K562 (cell line): ENCODE measurements at regions not wholly inside any gene's neighbourhood (a gene's known extent, or its start where the extent isn't known, plus 50 kb on each side); places are given as distances from the start of the nearest gene placed in this dataset.

Experiments
- CSDE1 ChIP-seq, 2 experiments: fragments of 450-650 bp; IDR thresholded peaks; 2 replicates each; pipeline ENCODE4 v1.6.1; 2016; ENCODE audit warnings: mild to moderate bottlenecking in 1 of 2
- GTF2F1 ChIP-seq: IDR thresholded peaks from 2 replicates; pipeline ENCODE4 v1.6.1; 2011; ENCODE audit warnings: low read depth, low read length, improper control_type of control experiment
- L3MBTL2 ChIP-seq: fragments of 450-650 bp; IDR thresholded peaks from 2 replicates; pipeline ENCODE4 v1.6.1; 2016; ENCODE audit warnings: mild to moderate bottlenecking, moderate library complexity
- MAFF ChIP-seq: IDR thresholded peaks from 2 replicates; pipeline ENCODE4 v1.6.1; 2012; ENCODE audit warnings: low read length, improper control_type of control experiment
- MYC ChIP-seq, 2 experiments: fragments of 250-450 bp in 1 of 2; sonication (Bioruptor Pico) in 1 of 2; IDR thresholded peaks; 2 replicates each; pipeline versions ENCODE4 v1.5.1 to v1.6.1; 2012 to 2021; ENCODE audit warnings: low read depth in 2 of 2, borderline replicate concordance in 1 of 2, improper control_type of control experiment in 1 of 2, low read length in 1 of 2, mild to moderate bottlenecking in 1 of 2, moderate library complexity in 1 of 2
- MYNN ChIP-seq, 2 experiments: sonication (generic); formaldehyde crosslinking in 1 of 2; IDR thresholded peaks; 2 replicates each; pipeline versions ENCODE4 v1.5.0 to v1.6.1; 2016 to 2020; ENCODE audit warnings: antibody characterized with exemption in 1 of 2, missing genetic modification reagents in 1 of 2
- NBN ChIP-seq: fragments of 450-650 bp; IDR thresholded peaks from 2 replicates; pipeline ENCODE4 v1.6.1; 2016; ENCODE audit warnings: low read depth, mild to moderate bottlenecking
- PHF8 ChIP-seq: fragments of 200-600 bp; sonication (generic); IDR thresholded peaks from 2 replicates; pipeline ENCODE4 v1.6.1; 2012; ENCODE audit warnings: mixed run types, mild to moderate bottlenecking, inconsistent platforms, low read length, moderate library complexity, borderline replicate concordance
- SMAD1 ChIP-seq: fragments of 150-350 bp; IDR thresholded peaks from 2 replicates; pipeline ENCODE4 v1.6.1; 2014; ENCODE audit warnings: low read length, low read depth; ENCODE audit not compliant: partially characterized antibody
- SMARCA4 ChIP-seq: fragments of 450-650 bp; IDR thresholded peaks from 2 replicates; pipeline ENCODE4 v1.6.1; 2016
- SNIP1 ChIP-seq: fragments of 450-650 bp; IDR thresholded peaks from 2 replicates; pipeline ENCODE4 v1.7.1; 2017; ENCODE audit warnings: low read depth, mild to moderate bottlenecking
- ZNF165 ChIP-seq: fragments of 250-450 bp; sonication (Bioruptor Pico); IDR thresholded peaks from 2 replicates; pipeline ENCODE4 v1.4.0; 2020; ENCODE audit warnings: borderline replicate concordance
- ZNF197 ChIP-seq: fragments of 200-800 bp; sonication (Bioruptor generic); IDR thresholded peaks from 2 replicates; pipeline ENCODE4 v1.6.1; 2016; ENCODE audit warnings: low read depth, missing genetic modification characterization, missing compliant biosample characterization
- TF ChIP-seq, protein P1 (sequence below): fragments of 450-650 bp; IDR thresholded peaks from 2 replicates; pipeline ENCODE4 v1.6.1; 2017; ENCODE audit warnings: antibody characterized with exemption, mild to moderate bottlenecking
- TF ChIP-seq, protein P2 (sequence below): sonication (generic); formaldehyde crosslinking; IDR thresholded peaks from 2 replicates; pipeline ENCODE4 v1.9.0; 2022; ENCODE audit warnings: mild to moderate bottlenecking, missing genetic modification reagents
- TF ChIP-seq, protein P3 (sequence below): sonication (generic); IDR thresholded peaks from 2 replicates; pipeline ENCODE4 v1.6.1; 2016
- TF ChIP-seq, protein P4 (sequence below): sonication (generic); formaldehyde crosslinking; IDR thresholded peaks from 2 replicates; pipeline ENCODE4 v1.8.0; 2023; ENCODE audit warnings: mild to moderate bottlenecking, missing genetic modification reagents
- TF ChIP-seq, protein P5 (sequence below): sonication (generic); formaldehyde crosslinking; IDR thresholded peaks from 2 replicates; pipeline ENCODE4 v1.8.1; 2023; ENCODE audit warnings: mild to moderate bottlenecking, missing genetic modification reagents

DNA sequence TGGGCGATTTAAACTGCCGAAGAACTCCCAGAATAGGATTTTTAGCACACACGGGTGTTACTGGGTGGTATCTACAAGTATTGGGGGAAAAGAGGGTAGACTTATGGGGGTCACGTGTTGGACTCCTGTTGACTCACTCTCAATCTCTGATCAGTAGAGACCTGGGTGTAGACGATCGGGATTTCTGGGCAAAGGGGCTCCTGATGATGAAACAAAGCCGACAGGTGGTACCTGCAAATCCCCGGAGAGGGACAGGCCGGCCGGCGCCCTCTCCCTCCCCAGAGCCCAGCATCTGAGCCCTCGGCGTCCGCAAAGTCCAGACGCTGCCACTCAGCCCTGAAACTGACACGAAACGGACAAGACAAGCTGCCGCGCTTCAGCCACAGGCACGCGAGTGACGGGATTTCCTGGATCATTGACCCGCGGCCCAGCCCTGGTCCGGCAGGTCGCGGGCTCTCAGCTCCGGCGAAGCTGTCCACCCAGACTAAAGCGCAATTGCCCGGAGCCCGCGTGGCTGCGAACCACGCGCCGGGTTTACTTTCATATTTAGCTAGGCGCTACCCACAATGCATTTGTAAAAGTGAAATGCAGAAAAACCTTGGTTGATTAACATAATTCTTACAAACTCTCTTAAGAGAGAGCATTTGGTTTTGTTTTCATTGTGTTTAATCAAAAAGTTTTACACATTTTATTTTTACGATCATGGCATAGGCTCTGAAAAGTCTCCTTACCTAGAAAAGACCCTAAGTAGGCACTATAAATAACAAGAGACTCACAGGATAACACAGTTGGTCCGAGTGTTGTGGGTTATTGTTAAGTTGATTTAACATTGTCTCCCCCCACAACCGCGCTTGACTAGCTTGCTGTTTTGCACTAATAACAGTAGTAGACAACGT is 56.9 kb upstream of the EZH2 start (continued):
- TF ChIP-seq, protein P1, sequence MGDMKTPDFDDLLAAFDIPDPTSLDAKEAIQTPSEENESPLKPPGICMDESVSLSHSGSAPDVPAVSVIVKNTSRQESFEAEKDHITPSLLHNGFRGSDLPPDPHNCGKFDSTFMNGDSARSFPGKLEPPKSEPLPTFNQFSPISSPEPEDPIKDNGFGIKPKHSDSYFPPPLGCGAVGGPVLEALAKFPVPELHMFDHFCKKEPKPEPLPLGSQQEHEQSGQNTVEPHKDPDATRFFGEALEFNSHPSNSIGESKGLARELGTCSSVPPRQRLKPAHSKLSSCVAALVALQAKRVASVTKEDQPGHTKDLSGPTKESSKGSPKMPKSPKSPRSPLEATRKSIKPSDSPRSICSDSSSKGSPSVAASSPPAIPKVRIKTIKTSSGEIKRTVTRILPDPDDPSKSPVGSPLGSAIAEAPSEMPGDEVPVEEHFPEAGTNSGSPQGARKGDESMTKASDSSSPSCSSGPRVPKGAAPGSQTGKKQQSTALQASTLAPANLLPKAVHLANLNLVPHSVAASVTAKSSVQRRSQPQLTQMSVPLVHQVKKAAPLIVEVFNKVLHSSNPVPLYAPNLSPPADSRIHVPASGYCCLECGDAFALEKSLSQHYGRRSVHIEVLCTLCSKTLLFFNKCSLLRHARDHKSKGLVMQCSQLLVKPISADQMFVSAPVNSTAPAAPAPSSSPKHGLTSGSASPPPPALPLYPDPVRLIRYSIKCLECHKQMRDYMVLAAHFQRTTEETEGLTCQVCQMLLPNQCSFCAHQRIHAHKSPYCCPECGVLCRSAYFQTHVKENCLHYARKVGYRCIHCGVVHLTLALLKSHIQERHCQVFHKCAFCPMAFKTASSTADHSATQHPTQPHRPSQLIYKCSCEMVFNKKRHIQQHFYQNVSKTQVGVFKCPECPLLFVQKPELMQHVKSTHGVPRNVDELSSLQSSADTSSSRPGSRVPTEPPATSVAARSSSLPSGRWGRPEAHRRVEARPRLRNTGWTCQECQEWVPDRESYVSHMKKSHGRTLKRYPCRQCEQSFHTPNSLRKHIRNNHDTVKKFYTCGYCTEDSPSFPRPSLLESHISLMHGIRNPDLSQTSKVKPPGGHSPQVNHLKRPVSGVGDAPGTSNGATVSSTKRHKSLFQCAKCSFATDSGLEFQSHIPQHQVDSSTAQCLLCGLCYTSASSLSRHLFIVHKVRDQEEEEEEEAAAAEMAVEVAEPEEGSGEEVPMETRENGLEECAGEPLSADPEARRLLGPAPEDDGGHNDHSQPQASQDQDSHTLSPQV = peak; percentile 97
- TF ChIP-seq L3MBTL2 = peak; percentile 96
- TF ChIP-seq, protein P2, sequence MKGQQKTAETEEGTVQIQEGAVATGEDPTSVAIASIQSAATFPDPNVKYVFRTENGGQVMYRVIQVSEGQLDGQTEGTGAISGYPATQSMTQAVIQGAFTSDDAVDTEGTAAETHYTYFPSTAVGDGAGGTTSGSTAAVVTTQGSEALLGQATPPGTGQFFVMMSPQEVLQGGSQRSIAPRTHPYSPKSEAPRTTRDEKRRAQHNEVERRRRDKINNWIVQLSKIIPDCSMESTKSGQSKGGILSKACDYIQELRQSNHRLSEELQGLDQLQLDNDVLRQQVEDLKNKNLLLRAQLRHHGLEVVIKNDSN = peak; percentile 96
- TF ChIP-seq, protein P3, sequence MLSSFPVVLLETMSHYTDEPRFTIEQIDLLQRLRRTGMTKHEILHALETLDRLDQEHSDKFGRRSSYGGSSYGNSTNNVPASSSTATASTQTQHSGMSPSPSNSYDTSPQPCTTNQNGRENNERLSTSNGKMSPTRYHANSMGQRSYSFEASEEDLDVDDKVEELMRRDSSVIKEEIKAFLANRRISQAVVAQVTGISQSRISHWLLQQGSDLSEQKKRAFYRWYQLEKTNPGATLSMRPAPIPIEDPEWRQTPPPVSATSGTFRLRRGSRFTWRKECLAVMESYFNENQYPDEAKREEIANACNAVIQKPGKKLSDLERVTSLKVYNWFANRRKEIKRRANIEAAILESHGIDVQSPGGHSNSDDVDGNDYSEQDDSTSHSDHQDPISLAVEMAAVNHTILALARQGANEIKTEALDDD = peak; percentile 98
- no peak for TF ChIP-seq MYNN (IDR thresholded peaks at IDR 0.05)
- TF ChIP-seq MYNN (CRISPR knock-in tag; IDR thresholded peaks at IDR 0.05) = no peak
- TF ChIP-seq, protein P4, sequence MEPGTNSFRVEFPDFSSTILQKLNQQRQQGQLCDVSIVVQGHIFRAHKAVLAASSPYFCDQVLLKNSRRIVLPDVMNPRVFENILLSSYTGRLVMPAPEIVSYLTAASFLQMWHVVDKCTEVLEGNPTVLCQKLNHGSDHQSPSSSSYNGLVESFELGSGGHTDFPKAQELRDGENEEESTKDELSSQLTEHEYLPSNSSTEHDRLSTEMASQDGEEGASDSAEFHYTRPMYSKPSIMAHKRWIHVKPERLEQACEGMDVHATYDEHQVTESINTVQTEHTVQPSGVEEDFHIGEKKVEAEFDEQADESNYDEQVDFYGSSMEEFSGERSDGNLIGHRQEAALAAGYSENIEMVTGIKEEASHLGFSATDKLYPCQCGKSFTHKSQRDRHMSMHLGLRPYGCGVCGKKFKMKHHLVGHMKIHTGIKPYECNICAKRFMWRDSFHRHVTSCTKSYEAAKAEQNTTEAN = peak; percentile 82; the same call in 1 of the 2 replicates
- TF ChIP-seq NBN = peak; percentile 20
- 0 out of 2 replicates have a peak, but pooled peaks have one; percentile 0 for TF ChIP-seq SNIP1
- TF ChIP-seq ZNF197 (CRISPR knock-in tag) = peak; percentile 88
- TF ChIP-seq GTF2F1 = peak; percentile 85
- peak; percentile 44 for TF ChIP-seq SMAD1
- TF ChIP-seq, protein P5, sequence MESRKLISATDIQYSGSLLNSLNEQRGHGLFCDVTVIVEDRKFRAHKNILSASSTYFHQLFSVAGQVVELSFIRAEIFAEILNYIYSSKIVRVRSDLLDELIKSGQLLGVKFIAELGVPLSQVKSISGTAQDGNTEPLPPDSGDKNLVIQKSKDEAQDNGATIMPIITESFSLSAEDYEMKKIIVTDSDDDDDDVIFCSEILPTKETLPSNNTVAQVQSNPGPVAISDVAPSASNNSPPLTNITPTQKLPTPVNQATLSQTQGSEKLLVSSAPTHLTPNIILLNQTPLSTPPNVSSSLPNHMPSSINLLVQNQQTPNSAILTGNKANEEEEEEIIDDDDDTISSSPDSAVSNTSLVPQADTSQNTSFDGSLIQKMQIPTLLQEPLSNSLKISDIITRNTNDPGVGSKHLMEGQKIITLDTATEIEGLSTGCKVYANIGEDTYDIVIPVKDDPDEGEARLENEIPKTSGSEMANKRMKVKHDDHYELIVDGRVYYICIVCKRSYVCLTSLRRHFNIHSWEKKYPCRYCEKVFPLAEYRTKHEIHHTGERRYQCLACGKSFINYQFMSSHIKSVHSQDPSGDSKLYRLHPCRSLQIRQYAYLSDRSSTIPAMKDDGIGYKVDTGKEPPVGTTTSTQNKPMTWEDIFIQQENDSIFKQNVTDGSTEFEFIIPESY (CRISPR knock-in tag) = peak; percentile 86
- peak; percentile 100 for TF ChIP-seq MYC (IDR thresholded peaks at IDR 0.05; ENCODE audit: low read depth, low read length)
- TF ChIP-seq MYC (CRISPR knock-in tag; IDR thresholded peaks at IDR 0.05; ENCODE audit: borderline replicate concordance, low read depth) = peak; percentile 96
- peak; percentile 100 for TF ChIP-seq PHF8
- peak in 1 of 2 experiments; percentile 86; a peak in 1 of 4 replicates for TF ChIP-seq CSDE1 (IDR thresholded peaks at IDR 0.05)
- TF ChIP-seq MAFF = no peak; the same call in 1 of the 2 replicates
- no peak for TF ChIP-seq ZNF165 (CRISPR knock-in tag)
- peak; percentile 61; the same call in 1 of the 2 replicates for TF ChIP-seq SMARCA4
